Esophagus squamous epithelium (tissue), 4 donors: ENCODE measurements at regions not wholly inside any gene's neighbourhood (a gene's known extent, or its start where the extent isn't known, plus 50 kb on each side); places are given as distances from the start of the nearest gene placed in this dataset.

Experiments used
- POLR2A ChIP-seq, 4 donors: fragments of 450-650 bp; IDR thresholded peaks; one replicate each; pipeline ENCODE4 v1.6.1; 2017; ENCODE audit warnings: antibody characterized with exemption in 4 of 4, mild to moderate bottlenecking in 4 of 4, moderate library complexity in 3 of 4
- TF ChIP-seq, protein P1 (sequence below), 6 experiments: fragments of 450-650 bp in 4 of 6; fragments of 200-600 bp in 2 of 6; sonication (generic) in 2 of 6; IDR thresholded peaks; one replicate each; pipeline ENCODE4 v1.5.1; 2016 to 2019; ENCODE audit warnings: antibody characterized with exemption in 6 of 6, mild to moderate bottlenecking in 4 of 6, moderate library complexity in 4 of 6

DNA sequence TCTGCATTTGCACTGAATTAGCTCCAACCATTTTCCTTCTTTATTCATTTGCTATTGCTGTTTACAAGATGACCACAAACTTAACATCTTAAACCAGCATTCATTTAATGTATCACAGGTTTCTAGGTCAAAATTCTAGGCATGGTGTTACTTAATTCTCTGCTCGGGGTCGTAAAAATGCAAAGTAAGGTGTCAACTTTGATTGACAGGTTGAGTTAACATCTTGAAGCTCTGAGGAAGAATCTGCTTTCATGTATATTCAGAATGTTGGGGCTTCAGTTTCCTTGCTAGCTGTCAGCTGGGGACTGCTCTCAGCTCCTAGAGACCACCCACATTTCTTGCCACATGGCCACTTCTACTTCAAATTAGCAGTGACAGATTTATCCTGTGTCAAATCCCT lies 348.7 kb upstream of the GRIN3A start:
- TF ChIP-seq, protein P1, sequence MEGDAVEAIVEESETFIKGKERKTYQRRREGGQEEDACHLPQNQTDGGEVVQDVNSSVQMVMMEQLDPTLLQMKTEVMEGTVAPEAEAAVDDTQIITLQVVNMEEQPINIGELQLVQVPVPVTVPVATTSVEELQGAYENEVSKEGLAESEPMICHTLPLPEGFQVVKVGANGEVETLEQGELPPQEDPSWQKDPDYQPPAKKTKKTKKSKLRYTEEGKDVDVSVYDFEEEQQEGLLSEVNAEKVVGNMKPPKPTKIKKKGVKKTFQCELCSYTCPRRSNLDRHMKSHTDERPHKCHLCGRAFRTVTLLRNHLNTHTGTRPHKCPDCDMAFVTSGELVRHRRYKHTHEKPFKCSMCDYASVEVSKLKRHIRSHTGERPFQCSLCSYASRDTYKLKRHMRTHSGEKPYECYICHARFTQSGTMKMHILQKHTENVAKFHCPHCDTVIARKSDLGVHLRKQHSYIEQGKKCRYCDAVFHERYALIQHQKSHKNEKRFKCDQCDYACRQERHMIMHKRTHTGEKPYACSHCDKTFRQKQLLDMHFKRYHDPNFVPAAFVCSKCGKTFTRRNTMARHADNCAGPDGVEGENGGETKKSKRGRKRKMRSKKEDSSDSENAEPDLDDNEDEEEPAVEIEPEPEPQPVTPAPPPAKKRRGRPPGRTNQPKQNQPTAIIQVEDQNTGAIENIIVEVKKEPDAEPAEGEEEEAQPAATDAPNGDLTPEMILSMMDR (IDR thresholded peaks at IDR 0.05) = no peak
- TF ChIP-seq POLR2A (IDR thresholded peaks at IDR 0.05) = no peak
